ENCODE measurements at regions not wholly inside any gene's neighbourhood (a gene's known extent, or its start where the extent isn't known, plus 50 kb on each side); places are given as distances from the start of the nearest gene placed in this dataset.

DNA sequence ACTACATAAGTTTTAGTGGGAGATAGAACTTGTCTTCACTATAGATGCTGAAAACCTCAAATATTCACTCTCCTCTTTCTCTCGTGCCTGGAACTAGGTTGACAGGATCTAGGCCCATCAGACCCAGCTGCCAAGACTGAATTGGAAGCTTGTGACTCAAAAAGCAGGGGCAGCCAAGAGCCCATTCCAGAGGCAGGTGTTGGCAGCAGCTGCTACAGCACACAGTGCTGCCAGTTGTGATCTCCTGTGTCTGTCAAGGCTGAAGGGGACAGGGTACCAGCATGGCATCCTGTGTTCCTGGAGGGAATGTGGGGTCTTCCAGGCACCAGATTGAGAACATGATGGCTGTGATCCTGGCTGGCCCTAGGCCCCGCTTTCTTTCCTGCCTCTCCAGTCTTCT is 92.5 kb upstream of the MB21D2 start:
- TF ChIP-seq, protein P1, sequence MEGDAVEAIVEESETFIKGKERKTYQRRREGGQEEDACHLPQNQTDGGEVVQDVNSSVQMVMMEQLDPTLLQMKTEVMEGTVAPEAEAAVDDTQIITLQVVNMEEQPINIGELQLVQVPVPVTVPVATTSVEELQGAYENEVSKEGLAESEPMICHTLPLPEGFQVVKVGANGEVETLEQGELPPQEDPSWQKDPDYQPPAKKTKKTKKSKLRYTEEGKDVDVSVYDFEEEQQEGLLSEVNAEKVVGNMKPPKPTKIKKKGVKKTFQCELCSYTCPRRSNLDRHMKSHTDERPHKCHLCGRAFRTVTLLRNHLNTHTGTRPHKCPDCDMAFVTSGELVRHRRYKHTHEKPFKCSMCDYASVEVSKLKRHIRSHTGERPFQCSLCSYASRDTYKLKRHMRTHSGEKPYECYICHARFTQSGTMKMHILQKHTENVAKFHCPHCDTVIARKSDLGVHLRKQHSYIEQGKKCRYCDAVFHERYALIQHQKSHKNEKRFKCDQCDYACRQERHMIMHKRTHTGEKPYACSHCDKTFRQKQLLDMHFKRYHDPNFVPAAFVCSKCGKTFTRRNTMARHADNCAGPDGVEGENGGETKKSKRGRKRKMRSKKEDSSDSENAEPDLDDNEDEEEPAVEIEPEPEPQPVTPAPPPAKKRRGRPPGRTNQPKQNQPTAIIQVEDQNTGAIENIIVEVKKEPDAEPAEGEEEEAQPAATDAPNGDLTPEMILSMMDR (IDR thresholded peaks at IDR 0.05) = no peak
- no peak for TF ChIP-seq ZFX (IDR thresholded peaks at IDR 0.05; ENCODE audit: borderline replicate concordance)
